ENCODE measurements at regions not wholly inside any gene's neighbourhood (a gene's known extent, or its start where the extent isn't known, plus 50 kb on each side); places are given as distances from the start of the nearest gene placed in this dataset.
"Not testable (repeated sequence)": the region's sequence is repeated elsewhere in the genome, so short reads cannot be mapped to it uniquely, and the experiment has no call there.

- ATAC-seq (no peak), DNase-seq (no peak)
Measured at GRCh38 chr15:89028036-89028435, 60.2 kb upstream of the ABHD2 start.

- DNase-seq: no peak
- no peak for ATAC-seq
Measured at GRCh38 chr15:89030311-89030710, 57.9 kb upstream of the ABHD2 start.

GRCh38 chr15:89031637-89032285 is 56.5 kb upstream of the ABHD2 start:
- DNase-seq, ATAC-seq: not testable (repeated sequence)

GRCh38 chr15:89034305-89034704 is 54.0 kb upstream of the ABHD2 start:
- ATAC-seq: no peak
- DNase-seq: no peak

- ATAC-seq: no peak
- DNase-seq: no peak
Measured at GRCh38 chr15:89035150-89035549, 53.1 kb upstream of the ABHD2 start.

- ATAC-seq: no peak
- no peak for DNase-seq
Measured at GRCh38 chr15:89035658-89036057, 52.6 kb upstream of the ABHD2 start.

GRCh38 chr15:89038146-89038545 is 50.1 kb upstream of the ABHD2 start:
- no peak for ATAC-seq
- DNase-seq: no peak

All from stimulated activated naive CD8-positive, alpha-beta T cell treated with anti-CD3 and anti-CD28 coated beads, Interleukin-15, Interleukin-2, amounts not matched to agents 100 U/mL and 50 U/mL, for 24 hours (primary cell).